HG02970 (cell line): ENCODE measurements at regions not wholly inside any gene's neighbourhood (a gene's known extent, or its start where the extent isn't known, plus 50 kb on each side); places are given as distances from the start of the nearest gene placed in this dataset.

Experiments
- ATAC-seq: cut with Tn5 transposase; IDR thresholded peaks from one replicate; pipeline ENCODE4 v1.9.1; 2021; ENCODE audit warnings: mild to moderate bottlenecking, moderate library complexity, moderate number of reproducible peaks; ENCODE audit not compliant: unreplicated experiment, low FRiP score

- no peak for ATAC-seq
Observed at GRCh38 chr5:3734632-3735031, 139.0 kb downstream of the IRX1 start.

GRCh38 chr5:3736466-3736865, 140.8 kb downstream of the IRX1 start:
- ATAC-seq: no peak

- no peak for ATAC-seq
Observed at GRCh38 chr5:3736926-3737325, 141.3 kb downstream of the IRX1 start.

GRCh38 chr5:3738919-3739318, 143.3 kb downstream of the IRX1 start:
- ATAC-seq: no peak

- ATAC-seq: no peak
Observed at GRCh38 chr5:3740546-3741373, 145.1 kb downstream of the IRX1 start.

GRCh38 chr5:3741374-3741770, 145.7 kb downstream of the IRX1 start:
- no peak for ATAC-seq

- ATAC-seq: no peak
Observed at GRCh38 chr5:3742750-3743149, 147.1 kb downstream of the IRX1 start.

GRCh38 chr5:3751846-3752245, 156.2 kb downstream of the IRX1 start:
- no peak for ATAC-seq

GRCh38 chr5:3778000-3778550, 182.4 kb downstream of the IRX1 start:
- ATAC-seq: no peak

GRCh38 chr5:3778945-3779344, 183.3 kb downstream of the IRX1 start:
- no peak for ATAC-seq

GRCh38 chr5:3780278-3780677, 184.6 kb downstream of the IRX1 start:
- no peak for ATAC-seq

- ATAC-seq: no peak
Observed at GRCh38 chr5:3780907-3781306, 185.3 kb downstream of the IRX1 start.

- ATAC-seq: no peak
Observed at GRCh38 chr5:3784854-3785253, 189.2 kb downstream of the IRX1 start.

GRCh38 chr5:3786165-3786564, 190.5 kb downstream of the IRX1 start:
- ATAC-seq: no peak

- no peak for ATAC-seq
Observed at GRCh38 chr5:3786891-3787430, 191.3 kb downstream of the IRX1 start.

GRCh38 chr5:3787604-3788003, 192.0 kb downstream of the IRX1 start:
- no peak for ATAC-seq

GRCh38 chr5:3789519-3790193, 194.0 kb downstream of the IRX1 start:
- ATAC-seq: no peak

- no peak for ATAC-seq
Observed at GRCh38 chr5:3793162-3793561, 197.5 kb downstream of the IRX1 start.

GRCh38 chr5:3794611-3795010, 199.0 kb downstream of the IRX1 start:
- no peak for ATAC-seq

- ATAC-seq: no peak
Observed at GRCh38 chr5:3796736-3797135, 201.1 kb downstream of the IRX1 start.

GRCh38 chr5:3801967-3802366, 206.3 kb downstream of the IRX1 start:
- ATAC-seq: no peak
